SK-N-DZ (cell line): ENCODE measurements at regions not wholly inside any gene's neighbourhood (a gene's known extent, or its start where the extent isn't known, plus 50 kb on each side); places are given as distances from the start of the nearest gene placed in this dataset.

ENCODE experiments used
- DNase-seq: peaks from one replicate; pipeline ENCODE4 v3.0.0-alpha.2; 2015; ENCODE audit warnings: low spot score

- DNase-seq, result no peak
These were observed 211.8 kb downstream of the ENGASE start for GRCh38 chr17:79286440-79286839.

- no peak for DNase-seq
These were observed 211.3 kb downstream of the ENGASE start for GRCh38 chr17:79285973-79286372.

- no peak for DNase-seq
These were observed 207.7 kb downstream of the ENGASE start for GRCh38 chr17:79282294-79282693.

- no peak for DNase-seq
These were observed 207.2 kb downstream of the ENGASE start for GRCh38 chr17:79281803-79282202.

- DNase-seq, result no peak
These were observed 206.4 kb downstream of the ENGASE start for GRCh38 chr17:79280866-79281572.

GRCh38 chr17:79280010-79280409, 205.4 kb downstream of the ENGASE start:
- DNase-seq, result no peak

- DNase-seq, result no peak
These were observed 204.7 kb downstream of the ENGASE start for GRCh38 chr17:79279320-79279719.

GRCh38 chr17:79276821-79277220, 202.2 kb downstream of the ENGASE start:
- no peak for DNase-seq

GRCh38 chr17:79273660-79274059, 199.0 kb downstream of the ENGASE start:
- DNase-seq, result no peak

- DNase-seq, result no peak
These were observed 198.1 kb downstream of the ENGASE start for GRCh38 chr17:79272666-79273219.

GRCh38 chr17:79272220-79272619, 197.6 kb downstream of the ENGASE start:
- peak; percentile 71 for DNase-seq

GRCh38 chr17:79269620-79270019, 195.0 kb downstream of the ENGASE start:
- no peak for DNase-seq

GRCh38 chr17:79263191-79263590, 188.6 kb downstream of the ENGASE start:
- no peak for DNase-seq

GRCh38 chr17:79262624-79263023, 188.0 kb downstream of the ENGASE start:
- DNase-seq, result no peak

- DNase-seq, result no peak
These were observed 186.9 kb downstream of the ENGASE start for GRCh38 chr17:79261355-79262072.

GRCh38 chr17:79258843-79259242, 184.2 kb downstream of the ENGASE start:
- DNase-seq, result no peak

GRCh38 chr17:79258041-79258440, 183.4 kb downstream of the ENGASE start:
- no peak for DNase-seq

- no peak for DNase-seq
These were observed 181.4 kb downstream of the ENGASE start for GRCh38 chr17:79255926-79256585.

- DNase-seq, result no peak
These were observed 180.8 kb downstream of the ENGASE start for GRCh38 chr17:79255456-79255855.

- DNase-seq, result no peak
These were observed 180.4 kb downstream of the ENGASE start for GRCh38 chr17:79255046-79255445.

GRCh38 chr17:79252886-79253285, 178.3 kb downstream of the ENGASE start:
- DNase-seq, result no peak

GRCh38 chr17:79251824-79252223, 177.2 kb downstream of the ENGASE start:
- no peak for DNase-seq
